ENCODE measurements at regions not wholly inside any gene's neighbourhood (a gene's known extent, or its start where the extent isn't known, plus 50 kb on each side); places are given as distances from the start of the nearest gene placed in this dataset.

GRCh38 chr16:8519179-8519578 is 71.1 kb downstream of the TMEM114 start:
- TF ChIP-seq CTCF (IDR thresholded peaks at IDR 0.05; ENCODE audit: low read length, missing control alignments) = no peak
- H3K4me3 ChIP-seq (replicated peaks; ENCODE audit: low read depth, low read length) = no peak overlapping the region
- DNase-seq (ENCODE audit: low read depth) = no peak

GRCh38 chr16:8517280-8517679 is 73.0 kb downstream of the TMEM114 start:
- no peak for TF ChIP-seq CTCF (IDR thresholded peaks at IDR 0.05; ENCODE audit: low read length, missing control alignments)
- DNase-seq (ENCODE audit: low read depth) = no peak
- no peak overlapping the region for H3K4me3 ChIP-seq (replicated peaks; ENCODE audit: low read depth, low read length)

- no peak for TF ChIP-seq CTCF (IDR thresholded peaks at IDR 0.05; ENCODE audit: low read length, missing control alignments)
- no peak for DNase-seq (ENCODE audit: low read depth)
- no peak overlapping the region for H3K4me3 ChIP-seq (replicated peaks; ENCODE audit: low read depth, low read length)
Observed at GRCh38 chr16:8516471-8516870, 73.8 kb downstream of the TMEM114 start.

- no peak for TF ChIP-seq CTCF (IDR thresholded peaks at IDR 0.05; ENCODE audit: low read length, missing control alignments)
- no peak for DNase-seq (ENCODE audit: low read depth)
- no peak overlapping the region for H3K4me3 ChIP-seq (replicated peaks; ENCODE audit: low read depth, low read length)
Observed at GRCh38 chr16:8512941-8513624, 77.2 kb downstream of the TMEM114 start.

GRCh38 chr16:8511464-8511863 is 78.8 kb downstream of the TMEM114 start:
- DNase-seq (ENCODE audit: low read depth) = no peak
- TF ChIP-seq CTCF (IDR thresholded peaks at IDR 0.05; ENCODE audit: low read length, missing control alignments) = no peak

GRCh38 chr16:8510160-8510559 is 80.2 kb downstream of the TMEM114 start:
- no peak for TF ChIP-seq CTCF (IDR thresholded peaks at IDR 0.05; ENCODE audit: low read length, missing control alignments)
- DNase-seq (ENCODE audit: low read depth) = no peak
- H3K4me3 ChIP-seq (replicated peaks; ENCODE audit: low read depth, low read length) = no peak overlapping the region

More at GRCh38 chr16:8511464-8511863, 78.8 kb downstream of the TMEM114 start:
- no peak overlapping the region for H3K4me3 ChIP-seq (replicated peaks; ENCODE audit: low read depth, low read length)

Data from fibroblast of pulmonary artery (primary cell).